Stomach (tissue), 8 donors: ENCODE measurements at regions not wholly inside any gene's neighbourhood (a gene's known extent, or its start where the extent isn't known, plus 50 kb on each side); places are given as distances from the start of the nearest gene placed in this dataset.

ENCODE experiments used
- DNase-seq, 2 donors: peaks; one replicate each; pipeline versions ENCODE4 v3.0.0 to v3.0.0-alpha.2; 2013 to 2019
- H3K27ac ChIP-seq, 5 donors: fragments of 200-600 bp in 4 of 5; sonication (generic) in 4 of 5; one replicate each; pipeline ENCODE4 v1.5.1; 2013 to 2019; ENCODE audit warnings: mild to moderate bottlenecking in 1 of 5, moderate library complexity in 1 of 5
- H3K27me3 ChIP-seq, 3 donors: fragments of 200-600 bp; sonication (generic); one replicate each; pipeline ENCODE4 v1.5.1; 2017 to 2019; ENCODE audit warnings: mixed run types in 1 of 3
- H3K36me3 ChIP-seq, 4 donors: fragments of 200-600 bp; sonication (generic); 1 replicate in 3 of 4; 2 replicates in 1 of 4; pipeline ENCODE4 v1.5.1; 2016 to 2019
- H3K4me1 ChIP-seq, 4 donors: fragments of 200-600 bp; sonication (generic); one replicate each; pipeline ENCODE4 v1.5.1; 2016 to 2019
- H3K4me3 ChIP-seq, 4 donors: fragments of 200-600 bp; sonication (generic) in 3 of 4; one replicate each; pipeline ENCODE4 v1.5.1; 2016 to 2019; ENCODE audit warnings: mild to moderate bottlenecking in 1 of 4
- H3K9me3 ChIP-seq, 4 donors: fragments of 200-600 bp; sonication (generic); one replicate each; pipeline ENCODE4 v1.5.1; 2016 to 2019
- CTCF ChIP-seq, 7 experiments: fragments of 450-650 bp in 4 of 7; fragments of 200-600 bp in 3 of 7; sonication (generic) in 3 of 7; IDR thresholded peaks; one replicate each; pipeline ENCODE4 v1.5.1; 2016 to 2019; ENCODE audit warnings: antibody characterized with exemption in 7 of 7, control low read depth in 2 of 7, mild to moderate bottlenecking in 1 of 7
- EP300 ChIP-seq: sonication (generic); formaldehyde crosslinking; IDR thresholded peaks from one replicate; pipeline ENCODE4 v1.6.1; 2017; ENCODE audit warnings: antibody characterized with exemption
- POLR2A ChIP-seq, 4 donors: fragments of 450-650 bp; IDR thresholded peaks; one replicate each; pipeline ENCODE4 v1.6.1; 2016; ENCODE audit warnings: antibody characterized with exemption in 4 of 4, control low read depth in 2 of 4, mild to moderate bottlenecking in 1 of 4, moderate library complexity in 1 of 4
- POLR2AphosphoS5 ChIP-seq, 3 donors: sonication (generic); formaldehyde crosslinking; IDR thresholded peaks; one replicate each; pipeline ENCODE4 v1.6.1; 2016; ENCODE audit warnings: antibody characterized with exemption in 3 of 3
- WGBS, 5 donors: extraction: QIAGEN DNeasy Blood & Tissue Kit in 3 of 5; methylation state at CpG; one replicate each; pipeline versions ENCODE4 v1.1.5 to v1.1.7; 2013 to 2018; 5-methylcytosine and 5-hydroxymethylcytosine counted together
- intact Hi-C: fragments of 100-400 bp; cut with DNase I; formaldehyde crosslinking; loops from one replicate; pipeline ENCODE4 v1.15.1; 2023; ENCODE audit warnings: low total_unique reads
- donor health status: healthy with polysubstance abuse.
- donor health status: Bipolar disorder and iron deficiency.
- donor health status: healthy.

GRCh38 chr5:17326600-17327037, 109.2 kb downstream of the BASP1 start:
- Histone ChIP-seq H3K4me3 (no peak overlapping the region), H3K4me1 (no peaks in the 10 kb centered on the region), H3K27ac (no peak overlapping the region), H3K27me3 (no peaks in the 10 kb centered on the region), H3K36me3 (no peaks in the 10 kb centered on the region), H3K9me3 (no peaks in the 10 kb centered on the region)
- DNase-seq = no peak
- TF ChIP-seq EP300 (no peak), POLR2AphosphoS5 (IDR thresholded peaks at IDR 0.05) (no peak), CTCF (IDR thresholded peaks at IDR 0.05) (no peak), POLR2A (IDR thresholded peaks at IDR 0.05) (no peak)
- 64 to 74% (median 69%) methylated on average over 4 of the region's 4 CpGs for WGBS, 5 donors
- intact Hi-C loops = no loop called here

DNA sequence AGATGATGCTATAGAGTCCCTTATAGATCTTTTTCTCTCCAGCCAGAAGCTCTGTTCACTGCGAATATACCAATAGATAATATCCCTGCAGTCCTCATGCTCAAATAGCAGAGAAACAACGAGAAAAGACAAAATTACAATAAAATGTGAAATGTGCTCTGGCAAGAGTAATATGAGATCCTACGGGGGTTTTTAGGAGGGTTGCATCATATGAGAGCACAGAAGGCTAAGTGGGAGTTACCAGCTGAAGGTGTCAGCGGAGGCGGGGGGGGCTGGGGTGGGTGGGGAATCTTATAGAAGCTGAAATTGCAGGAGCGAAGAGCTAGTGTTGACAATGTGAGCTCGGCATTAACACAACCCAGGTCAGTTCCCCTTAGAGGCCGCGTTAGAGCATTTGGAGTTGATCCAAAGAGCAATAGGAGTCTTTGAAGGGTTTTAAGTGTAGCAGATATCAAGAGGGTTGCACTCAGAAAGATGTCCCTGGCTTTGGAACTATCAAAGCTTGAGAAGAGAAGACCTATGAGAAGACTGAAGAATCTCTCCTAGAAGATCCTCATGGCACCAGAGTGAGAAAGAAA, 109.7 kb downstream of the BASP1 start:
- TF ChIP-seq POLR2AphosphoS5 (IDR thresholded peaks at IDR 0.05) (no peak), POLR2A (IDR thresholded peaks at IDR 0.05) (no peak), CTCF (IDR thresholded peaks at IDR 0.05) (no peak), EP300 (no peak)
- intact Hi-C loops = no loop called here
- DNase-seq = no peak
- Histone ChIP-seq H3K4me3 (no peak overlapping the region), H3K36me3 (no peaks in the 10 kb centered on the region), H3K27me3 (no peaks in the 10 kb centered on the region), H3K27ac (no peak overlapping the region), H3K4me1 (no peaks in the 10 kb centered on the region), H3K9me3 (no peaks in the 10 kb centered on the region)
- WGBS, 5 donors = 47 to 73% (median 67%) methylated on average over 9 of the region's 9 CpGs

- Histone ChIP-seq H3K9me3 (no peaks in the 10 kb centered on the region), H3K4me1 (no peaks in the 10 kb centered on the region), H3K36me3 (no peaks in the 10 kb centered on the region), H3K4me3 (no peak overlapping the region), H3K27me3 (no peaks in the 10 kb centered on the region), H3K27ac (no peak overlapping the region)
- TF ChIP-seq POLR2A (IDR thresholded peaks at IDR 0.05) = no peak
- no peak for TF ChIP-seq POLR2AphosphoS5 (IDR thresholded peaks at IDR 0.05)
- intact Hi-C loops = no loop called here
- WGBS, 5 donors = 91 to 94% (median 93%) methylated on average over 3 of the region's 3 CpGs
- DNase-seq = no peak
Observed at GRCh38 chr5:17329571-17329970, 112.1 kb downstream of the BASP1 start.

DNA sequence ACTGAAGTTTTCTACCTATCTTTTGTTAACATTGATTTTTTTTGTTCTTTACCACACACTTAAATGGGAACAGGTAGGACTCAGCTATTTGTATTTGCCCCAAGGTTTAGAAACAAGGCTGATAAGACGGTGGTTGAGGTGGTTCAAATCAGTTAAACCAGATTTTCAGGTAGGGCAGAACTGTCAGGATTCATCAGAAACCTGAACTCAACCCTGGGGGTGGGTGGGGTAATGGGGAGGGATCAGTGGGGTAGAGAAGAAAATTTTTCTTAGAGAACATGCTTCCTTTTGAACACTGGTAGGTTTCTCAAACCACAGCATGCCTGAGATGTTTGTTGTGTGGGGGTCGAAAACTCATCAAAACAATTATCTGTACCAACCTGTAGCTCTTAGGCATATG, 113.0 kb downstream of the BASP1 start:
- Histone ChIP-seq H3K36me3 (no peaks in the 10 kb centered on the region), H3K4me3 (no peak overlapping the region), H3K9me3 (no peaks in the 10 kb centered on the region), H3K27me3 (no peaks in the 10 kb centered on the region), H3K4me1 (no peaks in the 10 kb centered on the region), H3K27ac (no peak overlapping the region)
- TF ChIP-seq POLR2AphosphoS5 (IDR thresholded peaks at IDR 0.05) (no peak), POLR2A (IDR thresholded peaks at IDR 0.05) (no peak)
- intact Hi-C loops = no loop called here
- DNase-seq = peak in 1 of 2 donors; percentile 16
- WGBS, 5 donors = 53 to 69% (median 57%) methylated on average over 2 of the region's 2 CpGs

DNA sequence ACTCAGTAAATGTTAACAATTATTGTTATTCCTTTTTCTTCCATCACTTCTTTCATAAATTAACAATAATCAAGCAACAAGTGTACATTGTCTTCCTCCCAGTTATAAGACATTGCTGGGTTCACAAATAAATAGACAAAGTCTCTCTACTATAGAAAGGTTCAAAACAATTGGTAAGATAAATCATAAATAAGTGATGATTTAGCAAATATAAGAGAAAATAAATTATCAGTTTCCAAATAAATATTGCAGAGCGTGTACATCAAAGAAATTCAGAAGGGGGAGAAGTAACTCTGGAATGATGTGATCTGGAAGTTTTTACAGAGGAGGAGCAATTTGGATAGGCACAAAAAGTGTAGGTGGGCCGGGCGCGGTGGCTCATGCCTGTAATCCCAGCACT, 114.2 kb downstream of the BASP1 start:
- WGBS, 5 donors = 94 to 98% (median 97%) methylated on average over 4 of the region's 4 CpGs
- no peaks in the 10 kb centered on the region for H3K4me1 ChIP-seq
- H3K36me3 ChIP-seq = no peaks in the 10 kb centered on the region
- no peak overlapping the region for H3K27ac ChIP-seq
- H3K27me3 ChIP-seq = no peaks in the 10 kb centered on the region
- H3K9me3 ChIP-seq = peaks cover 0 to 3% (median 1%) of the 10 kb centered on the region in 4 donors
- intact Hi-C loops = no loop called here
- DNase-seq = no peak
- no peak overlapping the region for H3K4me3 ChIP-seq
- TF ChIP-seq POLR2AphosphoS5 (IDR thresholded peaks at IDR 0.05) = no peak

DNA sequence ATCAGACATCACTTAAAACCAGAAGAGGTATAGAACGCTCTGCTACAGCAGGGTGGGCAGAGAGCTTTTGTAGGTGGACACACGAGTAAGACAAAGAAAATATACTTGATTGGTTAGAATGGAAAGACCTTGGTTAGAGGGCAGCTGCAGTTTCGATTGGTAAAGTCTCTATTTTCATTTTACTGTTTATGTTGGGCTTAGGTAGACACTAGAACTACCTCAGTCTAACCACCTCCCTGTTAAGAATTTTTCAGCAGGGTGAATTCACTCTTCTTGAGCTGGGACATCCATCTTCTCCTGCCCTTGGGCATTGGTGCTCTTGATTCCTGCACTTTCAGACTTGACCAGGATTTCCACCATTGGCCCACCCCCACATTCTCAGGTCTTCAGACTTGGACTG, 116.3 kb downstream of the BASP1 start:
- 79 to 91% (median 83%) methylated on average over 3 of the region's 3 CpGs for WGBS, 5 donors
- TF ChIP-seq EP300 (no peak), POLR2A (IDR thresholded peaks at IDR 0.05) (no peak)
- H3K9me3 ChIP-seq = peaks cover 0 to 6% (median 2%) of the 10 kb centered on the region in 4 donors
- no peak overlapping the region for H3K4me3 ChIP-seq
- no peaks in the 10 kb centered on the region for H3K27me3 ChIP-seq
- DNase-seq = no peak
- no peaks in the 10 kb centered on the region for H3K36me3 ChIP-seq
- no peaks in the 10 kb centered on the region for H3K4me1 ChIP-seq
- intact Hi-C loops = no loop called here
- no peak overlapping the region for H3K27ac ChIP-seq
